ENCODE measurements at regions not wholly inside any gene's neighbourhood (a gene's known extent, or its start where the extent isn't known, plus 50 kb on each side); places are given as distances from the start of the nearest gene placed in this dataset.

DNA sequence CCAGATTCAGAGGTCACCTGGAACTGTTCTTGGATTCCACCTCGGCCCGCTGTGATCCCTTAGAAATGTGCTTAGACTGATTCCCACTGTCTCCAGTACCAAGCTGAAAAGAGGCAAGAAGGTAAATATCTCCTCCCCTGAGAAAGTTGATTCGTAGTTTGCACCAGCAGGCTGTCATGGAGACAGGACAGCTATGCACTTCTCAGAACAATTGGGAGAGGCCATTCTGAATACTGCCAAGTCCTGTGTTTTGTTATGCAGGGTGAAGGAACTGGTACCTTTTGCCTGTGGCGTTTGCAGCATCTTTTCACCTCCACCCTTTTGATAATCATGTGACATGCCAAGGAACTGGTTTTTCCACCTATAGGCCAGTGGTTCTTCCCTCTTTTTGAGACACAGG lies 58.2 kb upstream of the RNGTT start:
- Histone ChIP-seq H3K4me3 (no peak overlapping the region), H3K27ac (peak overlapping the region; percentile 18 to 54)
- TF ChIP-seq, protein P1, sequence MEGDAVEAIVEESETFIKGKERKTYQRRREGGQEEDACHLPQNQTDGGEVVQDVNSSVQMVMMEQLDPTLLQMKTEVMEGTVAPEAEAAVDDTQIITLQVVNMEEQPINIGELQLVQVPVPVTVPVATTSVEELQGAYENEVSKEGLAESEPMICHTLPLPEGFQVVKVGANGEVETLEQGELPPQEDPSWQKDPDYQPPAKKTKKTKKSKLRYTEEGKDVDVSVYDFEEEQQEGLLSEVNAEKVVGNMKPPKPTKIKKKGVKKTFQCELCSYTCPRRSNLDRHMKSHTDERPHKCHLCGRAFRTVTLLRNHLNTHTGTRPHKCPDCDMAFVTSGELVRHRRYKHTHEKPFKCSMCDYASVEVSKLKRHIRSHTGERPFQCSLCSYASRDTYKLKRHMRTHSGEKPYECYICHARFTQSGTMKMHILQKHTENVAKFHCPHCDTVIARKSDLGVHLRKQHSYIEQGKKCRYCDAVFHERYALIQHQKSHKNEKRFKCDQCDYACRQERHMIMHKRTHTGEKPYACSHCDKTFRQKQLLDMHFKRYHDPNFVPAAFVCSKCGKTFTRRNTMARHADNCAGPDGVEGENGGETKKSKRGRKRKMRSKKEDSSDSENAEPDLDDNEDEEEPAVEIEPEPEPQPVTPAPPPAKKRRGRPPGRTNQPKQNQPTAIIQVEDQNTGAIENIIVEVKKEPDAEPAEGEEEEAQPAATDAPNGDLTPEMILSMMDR (IDR thresholded peaks at IDR 0.05): no peak
- no peak for DNase-seq (ENCODE audit: low spot score)

DNA sequence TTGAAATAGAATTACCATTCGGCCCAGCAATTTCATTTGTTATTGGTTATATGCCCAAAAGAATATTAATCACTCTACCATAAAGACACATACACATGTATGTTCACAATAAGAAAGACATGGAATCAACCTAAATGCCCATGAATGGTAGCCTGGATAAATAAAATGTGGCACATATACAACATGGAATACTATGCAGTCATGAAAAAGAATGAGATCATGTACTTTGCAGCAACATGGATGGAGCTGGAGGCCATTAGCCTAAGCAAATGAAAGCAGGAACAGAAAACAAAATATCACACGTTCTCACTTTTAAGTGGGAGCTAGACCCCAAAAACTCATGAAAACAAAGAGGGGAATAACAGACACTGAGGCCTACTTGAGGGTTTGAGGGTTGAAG lies 52.6 kb upstream of the RNGTT start:
- TF ChIP-seq, protein P1 (IDR thresholded peaks at IDR 0.05): no peak
- no peak for DNase-seq (ENCODE audit: low spot score)
- Histone ChIP-seq H3K4me3 (no peak overlapping the region), H3K27ac (no peak overlapping the region)

DNA sequence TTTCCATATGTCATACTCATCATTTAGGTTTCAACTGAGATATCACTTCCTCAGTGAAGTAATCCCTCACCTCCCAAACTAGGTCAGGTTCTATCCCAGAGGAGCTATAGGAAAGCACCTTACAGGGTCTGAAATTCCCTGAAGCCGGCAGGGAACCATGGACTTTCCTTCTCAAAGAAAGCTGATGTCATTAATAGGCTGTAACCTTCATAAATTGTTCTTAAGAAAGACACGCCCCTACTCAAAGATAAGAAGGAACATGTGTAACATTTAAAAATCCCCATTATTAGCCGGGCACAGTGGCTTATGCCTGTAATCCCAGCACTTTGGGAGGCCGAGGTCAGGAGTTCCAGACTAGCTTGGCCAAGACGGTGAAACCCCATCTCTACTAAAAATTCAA lies 50.0 kb upstream of the RNGTT start:
- TF ChIP-seq, protein P1 (IDR thresholded peaks at IDR 0.05): no peak
- no peak overlapping the region for H3K27ac ChIP-seq
- no peak overlapping the region for H3K4me3 ChIP-seq
- DNase-seq (ENCODE audit: low spot score): no peak

All from coronary artery (tissue), 2 donors.